ENCODE measurements at regions not wholly inside any gene's neighbourhood (a gene's known extent, or its start where the extent isn't known, plus 50 kb on each side); places are given as distances from the start of the nearest gene placed in this dataset.

DNA sequence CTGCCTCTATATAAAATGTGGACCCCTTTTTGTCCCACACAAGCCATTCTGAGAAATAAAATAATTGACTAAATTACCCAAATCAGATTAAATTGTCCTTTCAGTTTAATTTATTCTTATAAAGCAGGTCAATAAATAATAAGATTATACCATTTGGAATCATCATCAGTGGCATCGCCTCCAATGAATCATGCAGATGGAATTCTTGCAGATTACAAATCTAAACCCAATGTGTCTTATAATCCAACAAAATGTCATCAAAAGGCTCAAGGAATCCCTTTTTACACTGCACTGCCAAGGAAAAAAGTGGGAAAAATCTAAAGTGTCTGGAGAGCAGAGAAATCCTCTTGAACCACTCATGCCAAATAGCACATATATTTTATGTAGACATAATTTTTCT is 138.2 kb upstream of the TSPAN8 start:
- TF ChIP-seq, protein P1, sequence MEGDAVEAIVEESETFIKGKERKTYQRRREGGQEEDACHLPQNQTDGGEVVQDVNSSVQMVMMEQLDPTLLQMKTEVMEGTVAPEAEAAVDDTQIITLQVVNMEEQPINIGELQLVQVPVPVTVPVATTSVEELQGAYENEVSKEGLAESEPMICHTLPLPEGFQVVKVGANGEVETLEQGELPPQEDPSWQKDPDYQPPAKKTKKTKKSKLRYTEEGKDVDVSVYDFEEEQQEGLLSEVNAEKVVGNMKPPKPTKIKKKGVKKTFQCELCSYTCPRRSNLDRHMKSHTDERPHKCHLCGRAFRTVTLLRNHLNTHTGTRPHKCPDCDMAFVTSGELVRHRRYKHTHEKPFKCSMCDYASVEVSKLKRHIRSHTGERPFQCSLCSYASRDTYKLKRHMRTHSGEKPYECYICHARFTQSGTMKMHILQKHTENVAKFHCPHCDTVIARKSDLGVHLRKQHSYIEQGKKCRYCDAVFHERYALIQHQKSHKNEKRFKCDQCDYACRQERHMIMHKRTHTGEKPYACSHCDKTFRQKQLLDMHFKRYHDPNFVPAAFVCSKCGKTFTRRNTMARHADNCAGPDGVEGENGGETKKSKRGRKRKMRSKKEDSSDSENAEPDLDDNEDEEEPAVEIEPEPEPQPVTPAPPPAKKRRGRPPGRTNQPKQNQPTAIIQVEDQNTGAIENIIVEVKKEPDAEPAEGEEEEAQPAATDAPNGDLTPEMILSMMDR (conservative IDR thresholded peaks at IDR 0.05): no peak
- no peak for TF ChIP-seq EZH2 (IDR thresholded peaks at IDR 0.05; ENCODE audit: low read depth)

Data from PC-9 (cell line).